Suprapubic skin (tissue), 4 donors: ENCODE measurements at regions not wholly inside any gene's neighbourhood (a gene's known extent, or its start where the extent isn't known, plus 50 kb on each side); places are given as distances from the start of the nearest gene placed in this dataset.

Experiments
- CTCF ChIP-seq, 2 donors: fragments of 200-600 bp in 1 of 2; fragments of 450-650 bp in 1 of 2; sonication (generic) in 1 of 2; IDR thresholded peaks; one replicate each; pipeline ENCODE4 v1.5.1; 2016 to 2019; ENCODE audit warnings: antibody characterized with exemption in 2 of 2, mild to moderate bottlenecking in 1 of 2, moderate library complexity in 1 of 2
- POLR2A ChIP-seq, 2 donors: fragments of 450-650 bp; IDR thresholded peaks; one replicate each; pipeline ENCODE4 v1.6.1; 2017; ENCODE audit warnings: antibody characterized with exemption in 2 of 2, mild to moderate bottlenecking in 2 of 2, moderate library complexity in 2 of 2
- POLR2AphosphoS5 ChIP-seq, 3 donors: sonication (generic); formaldehyde crosslinking; IDR thresholded peaks; one replicate each; pipeline ENCODE4 v1.6.1; 2017; ENCODE audit warnings: antibody characterized with exemption in 3 of 3

- TF ChIP-seq POLR2AphosphoS5 (IDR thresholded peaks at IDR 0.05), result no peak
- TF ChIP-seq CTCF (IDR thresholded peaks at IDR 0.05), result no peak
- TF ChIP-seq POLR2A (IDR thresholded peaks at IDR 0.05), result no peak
These were observed 298.0 kb upstream of the PROK2 start for GRCh38 chr3:72082776-72083462.
